HG03520 (cell line): ENCODE measurements at regions not wholly inside any gene's neighbourhood (a gene's known extent, or its start where the extent isn't known, plus 50 kb on each side); places are given as distances from the start of the nearest gene placed in this dataset.
"Not testable (repeated sequence)": the region's sequence is repeated elsewhere in the genome, so short reads cannot be mapped to it uniquely, and the experiment has no call there.

ENCODE experiments used
- ATAC-seq: cut with Tn5 transposase; IDR thresholded peaks from one replicate; pipeline ENCODE4 v1.9.1; 2021; ENCODE audit warnings: mild to moderate bottlenecking, moderate library complexity; ENCODE audit not compliant: unreplicated experiment

DNA sequence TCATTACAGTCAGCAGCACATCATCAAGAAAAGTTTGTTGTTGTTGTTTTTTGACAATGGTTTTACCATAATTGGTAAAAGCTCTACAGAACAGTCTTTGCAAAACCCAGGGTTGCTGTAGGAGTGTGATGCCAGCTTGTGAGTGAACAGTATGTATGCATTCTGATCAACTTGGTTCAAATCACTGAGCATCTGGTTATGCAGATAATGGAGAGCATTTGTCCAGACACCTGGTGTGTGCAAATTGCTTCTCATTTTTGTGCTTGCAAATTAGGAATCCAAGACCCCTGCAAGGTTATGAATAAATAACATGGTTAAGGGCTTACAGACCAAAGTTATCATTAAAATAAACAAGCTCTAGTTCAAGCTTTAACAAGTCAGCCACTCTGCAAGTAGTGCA, 448.7 kb upstream of the ACTBL2 start:
- no peak for ATAC-seq

DNA sequence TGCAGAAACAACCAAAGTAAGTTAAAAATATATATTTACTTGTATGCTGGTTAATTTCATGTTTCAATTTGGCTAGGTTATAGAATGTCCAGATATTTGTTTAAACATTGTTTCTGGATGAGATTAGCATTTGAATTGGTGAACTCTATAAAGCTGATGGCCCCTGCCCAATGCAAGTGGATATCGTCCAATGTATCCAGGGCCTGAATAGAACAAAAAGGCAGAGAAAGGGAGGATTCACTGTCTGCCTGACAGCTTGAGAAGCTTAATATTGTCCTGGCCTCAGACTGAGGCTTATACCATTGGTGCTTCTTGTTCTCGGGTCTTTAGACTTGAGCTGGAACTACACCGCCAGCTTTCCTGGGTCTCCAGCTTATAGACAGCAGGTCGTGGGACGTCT, 446.7 kb upstream of the ACTBL2 start:
- ATAC-seq, result no peak

DNA sequence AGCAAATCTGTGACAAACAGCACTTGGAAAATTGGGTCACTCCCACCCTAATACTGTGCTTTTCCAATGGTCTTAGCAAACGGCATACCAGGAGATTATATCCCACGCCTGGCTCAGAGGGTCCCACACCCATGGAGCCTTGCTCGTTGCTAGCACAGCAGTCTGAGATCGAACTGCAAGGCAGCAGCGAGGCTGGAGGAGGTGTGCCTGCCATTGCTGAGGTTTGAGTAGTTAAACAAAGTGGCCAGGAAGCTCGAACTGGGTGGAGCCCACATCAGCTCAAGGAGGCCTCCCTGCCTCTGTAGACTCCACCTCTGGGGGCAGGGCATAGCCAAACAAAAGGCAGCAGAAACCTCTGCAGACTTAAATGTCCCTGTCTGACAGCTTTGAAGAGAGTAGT, 440.5 kb upstream of the ACTBL2 start:
- ATAC-seq, result not testable (repeated sequence)

DNA sequence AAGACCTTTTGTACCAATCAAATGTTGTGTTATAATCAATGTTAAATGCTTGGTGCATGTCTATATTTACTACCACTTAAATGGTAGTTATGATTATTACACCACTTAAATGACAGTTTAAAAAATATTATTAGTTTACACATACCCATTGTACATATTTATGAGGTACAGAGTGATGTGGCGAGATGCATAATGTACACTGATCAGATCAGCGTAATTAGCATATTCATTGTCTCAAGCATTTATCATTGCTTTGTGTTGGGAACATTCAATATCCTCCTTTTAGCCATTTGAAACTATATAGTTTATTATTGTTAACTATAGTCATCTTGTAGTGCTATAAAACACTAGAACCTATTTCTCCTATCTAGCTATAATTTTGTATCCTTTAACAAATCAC, 434.4 kb upstream of the ACTBL2 start:
- no peak for ATAC-seq

DNA sequence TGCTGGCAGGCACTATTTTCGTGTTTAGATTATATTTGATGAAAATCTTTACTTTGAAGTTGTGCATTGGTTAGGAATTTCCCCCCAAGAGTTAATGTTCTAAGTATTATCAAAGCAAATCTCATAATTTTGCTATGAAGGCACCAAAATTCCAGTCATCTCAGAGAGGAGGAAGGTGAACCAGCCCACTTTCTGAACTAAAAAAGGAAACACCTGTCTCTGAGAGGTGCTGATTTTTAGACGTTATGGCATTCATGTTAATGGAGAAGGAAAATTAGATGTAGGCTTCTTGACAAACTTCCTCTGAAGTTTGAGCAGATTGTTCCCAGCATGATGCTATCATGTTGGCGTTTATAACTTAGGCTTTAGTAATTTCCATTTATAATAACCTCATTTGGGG, 432.9 kb upstream of the ACTBL2 start:
- no peak for ATAC-seq

DNA sequence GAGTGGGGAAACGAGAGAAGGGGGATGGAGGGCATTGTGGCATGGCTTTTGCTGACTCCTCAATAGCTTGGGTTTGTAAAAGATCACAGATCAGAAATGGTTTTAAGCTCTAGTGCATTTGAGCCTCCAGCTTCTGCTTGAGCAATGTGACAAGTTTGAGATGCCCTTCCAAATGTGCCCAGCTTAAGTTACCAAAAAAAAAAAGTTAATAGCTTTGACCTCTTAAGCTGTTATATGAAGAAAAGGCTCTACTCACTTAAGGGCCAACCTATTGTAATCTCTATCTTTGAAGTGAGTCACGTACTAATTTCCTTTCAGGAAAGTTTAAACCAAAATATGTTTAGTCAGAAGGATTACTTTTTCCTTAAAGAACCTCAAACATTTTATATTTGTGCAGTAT, 428.8 kb upstream of the ACTBL2 start:
- ATAC-seq, result no peak

DNA sequence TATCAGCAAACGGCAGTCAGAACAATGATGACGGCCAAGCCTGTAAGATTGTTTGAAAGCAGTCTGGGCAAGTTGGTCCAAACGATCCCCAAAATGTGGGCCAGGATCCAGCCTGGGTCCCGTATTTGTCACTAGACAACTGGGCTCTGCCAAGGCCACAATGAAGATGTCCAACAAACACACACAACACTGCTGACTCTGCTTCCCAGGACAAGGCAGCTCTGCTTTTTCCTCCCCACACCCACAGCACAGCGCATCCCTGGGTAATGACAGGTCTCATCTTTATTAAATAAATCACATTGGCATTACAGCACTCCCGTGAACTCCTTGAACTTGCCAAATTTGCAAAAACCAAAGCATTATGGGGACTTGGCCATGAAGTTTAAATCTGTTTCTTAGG, 424.1 kb upstream of the ACTBL2 start:
- ATAC-seq, result no peak

DNA sequence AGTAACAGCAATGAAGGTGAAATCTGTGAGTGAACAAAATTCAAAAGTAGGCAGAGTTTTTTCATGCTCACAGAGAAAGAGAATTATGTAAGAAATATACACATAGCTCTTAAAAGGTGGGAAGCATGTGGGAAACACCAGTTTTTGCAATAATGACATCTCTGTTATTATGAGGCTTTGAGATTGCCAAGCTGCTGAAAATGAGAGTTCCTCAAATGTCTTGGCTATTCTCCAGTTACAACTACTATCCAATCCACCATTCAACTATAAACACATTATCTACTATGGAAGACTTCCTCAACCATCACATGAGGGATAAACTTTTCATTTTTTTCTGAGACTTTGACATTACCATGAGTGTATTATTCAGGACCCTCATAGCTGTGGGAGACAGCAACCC, 420.8 kb upstream of the ACTBL2 start:
- no peak for ATAC-seq

DNA sequence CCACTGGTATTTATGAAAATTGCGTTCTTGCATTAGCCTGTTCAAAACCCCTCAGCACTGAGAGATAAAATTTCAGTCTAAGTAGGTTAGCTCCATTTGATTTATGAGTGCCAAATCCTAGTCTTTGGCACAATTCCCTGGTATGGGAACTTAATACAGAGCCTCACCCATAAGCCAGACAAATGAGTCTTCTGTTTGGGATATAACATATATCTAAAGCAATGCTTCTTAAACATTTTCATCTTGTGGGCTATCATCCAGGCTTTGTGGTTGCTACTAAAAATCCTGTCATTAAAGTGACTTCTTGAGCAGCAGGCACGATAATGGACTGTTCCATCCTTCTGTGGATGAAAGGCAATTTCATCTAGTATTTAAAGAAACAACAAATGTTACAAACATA, 419.5 kb upstream of the ACTBL2 start:
- ATAC-seq, result no peak

DNA sequence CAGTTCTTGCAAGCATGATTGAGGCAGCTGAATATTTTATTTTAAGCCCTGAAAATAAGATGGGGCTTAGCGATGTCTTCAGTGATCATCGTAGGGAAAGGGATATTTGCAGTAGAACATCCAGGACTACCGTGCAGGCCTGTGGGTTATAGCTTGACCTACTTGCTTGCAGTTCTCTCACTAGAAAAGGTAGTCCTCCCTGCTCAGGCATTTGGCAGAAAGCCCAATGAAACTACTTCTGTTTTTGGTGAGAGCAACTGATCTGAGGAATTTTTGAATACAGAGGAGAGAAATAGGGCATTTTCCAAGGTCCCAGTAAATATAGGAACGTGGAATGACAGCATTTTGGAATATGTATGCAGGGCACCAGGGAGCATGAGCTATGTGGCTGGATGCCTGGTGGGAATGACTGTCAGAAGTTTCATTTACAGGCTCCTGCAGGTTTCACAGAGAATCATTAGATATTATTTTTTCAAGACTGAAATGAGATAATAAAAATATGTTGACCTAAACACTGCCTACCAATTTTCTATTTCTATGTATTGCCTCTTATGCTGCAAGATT, 417.9 kb upstream of the ACTBL2 start:
- ATAC-seq, result no peak

DNA sequence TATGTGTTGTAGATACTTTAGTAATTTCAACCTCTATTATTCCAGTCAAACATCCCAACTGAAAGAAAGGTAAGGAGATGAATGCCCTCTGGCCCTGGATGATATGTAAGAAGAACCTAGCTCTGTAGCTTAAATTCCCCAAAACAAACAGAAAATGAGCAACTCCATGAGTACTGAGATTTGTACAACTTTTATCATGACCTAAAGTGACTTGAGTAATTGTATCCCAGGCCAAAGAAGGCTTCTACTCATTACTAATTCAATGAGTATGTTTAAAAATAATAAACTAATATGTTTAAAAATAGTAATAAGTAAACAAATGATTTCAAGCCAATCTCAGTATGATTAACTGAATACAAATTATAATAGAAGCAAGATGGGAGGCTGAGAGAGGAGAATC, 414.0 kb upstream of the ACTBL2 start:
- ATAC-seq, result no peak

DNA sequence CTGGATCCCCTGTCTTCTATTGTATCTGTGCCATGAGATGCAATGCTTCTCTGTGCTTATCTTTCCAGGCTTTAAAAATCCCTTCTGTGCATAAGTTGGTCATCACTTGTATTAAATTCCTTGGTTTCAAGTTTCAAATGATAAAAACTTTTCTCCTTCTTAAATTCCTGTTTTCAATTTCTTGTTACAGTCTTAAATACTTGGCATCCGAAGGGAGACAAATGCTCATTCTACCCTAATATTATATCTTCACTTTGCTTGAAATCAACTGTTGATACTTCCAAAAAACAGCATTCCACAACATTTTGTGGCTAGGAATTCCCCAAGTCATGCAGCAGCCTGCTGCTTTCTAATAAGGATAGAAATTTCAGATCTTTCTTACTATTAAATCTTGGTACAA, 413.2 kb upstream of the ACTBL2 start:
- no peak for ATAC-seq

DNA sequence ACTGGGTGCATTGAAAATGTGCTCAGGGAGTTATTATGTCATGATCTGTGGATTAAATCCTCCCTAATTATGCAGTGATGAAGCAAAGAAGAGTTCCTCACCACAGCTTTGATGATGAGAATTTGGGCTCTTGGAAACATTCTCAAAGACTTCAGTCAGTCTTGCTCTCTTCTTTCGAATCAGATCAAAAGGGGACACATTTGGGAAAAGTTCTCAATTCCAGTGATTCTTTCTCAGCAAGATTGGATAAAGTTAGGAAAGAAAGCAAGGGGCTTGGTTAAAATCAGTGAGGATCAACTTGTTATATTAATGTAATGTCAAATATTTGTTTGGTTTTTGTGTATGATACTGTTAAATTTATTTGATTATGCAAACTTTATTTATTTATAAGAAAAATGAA, 411.3 kb upstream of the ACTBL2 start:
- ATAC-seq, result no peak

DNA sequence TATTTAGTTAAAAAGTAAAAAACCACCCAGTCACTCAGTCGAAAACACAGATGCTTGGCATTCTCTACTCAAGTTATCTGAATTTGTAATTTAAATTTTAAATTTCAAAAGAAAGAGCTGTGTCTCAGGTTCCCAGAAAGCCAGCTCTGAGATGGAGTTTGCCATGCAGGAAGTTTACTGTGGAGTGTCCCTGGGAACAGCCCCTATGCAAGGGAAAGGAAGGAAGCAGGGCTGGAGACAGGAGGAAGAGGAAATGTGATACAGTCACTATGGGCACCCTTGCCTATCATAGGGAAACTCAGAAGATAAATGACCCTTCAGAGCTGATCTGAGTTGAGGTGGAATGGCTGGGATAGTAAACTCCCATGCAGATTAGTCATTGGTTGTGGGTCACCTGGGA, 408.8 kb upstream of the ACTBL2 start:
- ATAC-seq, result no peak

DNA sequence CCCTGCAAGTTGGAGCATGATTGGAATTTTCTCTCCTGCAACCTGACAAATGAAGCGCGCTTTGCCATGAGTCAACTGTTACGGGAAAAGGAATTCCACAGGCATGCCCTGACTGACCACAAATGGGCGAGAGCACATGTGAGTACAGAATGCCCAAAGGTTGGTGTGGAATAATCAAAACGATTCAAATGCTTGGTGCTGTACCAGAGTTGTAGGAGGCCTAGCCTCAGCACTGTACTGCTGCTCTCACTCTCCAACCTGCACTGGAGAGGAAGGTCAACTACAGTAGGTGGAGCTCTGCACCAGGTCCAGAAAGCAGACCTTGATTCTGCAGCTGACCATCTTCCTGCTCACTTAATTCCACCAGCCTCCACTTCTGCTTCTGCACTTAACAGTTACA, 406.9 kb upstream of the ACTBL2 start:
- ATAC-seq, result no peak

DNA sequence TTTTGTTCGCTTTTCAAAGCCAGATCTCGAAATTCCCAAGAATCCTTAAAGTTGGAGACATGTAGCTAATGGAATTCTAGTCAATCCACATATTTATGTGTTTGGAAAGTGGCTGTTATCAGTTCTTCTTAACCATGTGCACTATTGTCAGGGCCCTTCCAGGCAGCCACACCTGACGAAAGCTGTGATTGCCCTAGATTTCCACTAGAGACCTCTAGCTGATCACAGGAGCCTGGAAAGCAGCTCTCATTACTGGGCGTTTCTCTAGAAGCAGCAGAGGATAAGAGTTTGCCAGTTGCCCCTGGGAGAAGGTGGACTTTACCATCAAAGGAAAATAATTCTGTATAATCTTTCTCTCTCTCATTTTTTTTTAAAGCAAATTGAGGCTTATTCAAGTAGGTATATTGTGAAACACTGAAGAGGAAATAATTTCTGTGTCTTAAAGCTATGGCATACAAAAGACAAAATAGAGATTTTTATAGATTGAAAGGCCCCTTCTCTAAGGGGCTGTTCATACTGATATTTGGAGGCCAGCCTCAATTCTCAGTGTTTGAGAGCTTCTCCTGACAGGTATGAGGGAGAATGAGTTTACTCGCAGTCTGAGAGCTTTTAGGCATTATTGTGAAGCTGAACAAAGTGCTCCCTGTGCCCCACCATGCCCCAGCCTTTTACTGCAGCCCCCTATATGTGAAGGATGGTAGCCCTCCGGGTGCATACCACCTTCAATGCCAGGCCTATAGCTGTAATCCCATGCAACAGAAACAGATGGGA, 405.4 kb upstream of the ACTBL2 start:
- ATAC-seq, result no peak

DNA sequence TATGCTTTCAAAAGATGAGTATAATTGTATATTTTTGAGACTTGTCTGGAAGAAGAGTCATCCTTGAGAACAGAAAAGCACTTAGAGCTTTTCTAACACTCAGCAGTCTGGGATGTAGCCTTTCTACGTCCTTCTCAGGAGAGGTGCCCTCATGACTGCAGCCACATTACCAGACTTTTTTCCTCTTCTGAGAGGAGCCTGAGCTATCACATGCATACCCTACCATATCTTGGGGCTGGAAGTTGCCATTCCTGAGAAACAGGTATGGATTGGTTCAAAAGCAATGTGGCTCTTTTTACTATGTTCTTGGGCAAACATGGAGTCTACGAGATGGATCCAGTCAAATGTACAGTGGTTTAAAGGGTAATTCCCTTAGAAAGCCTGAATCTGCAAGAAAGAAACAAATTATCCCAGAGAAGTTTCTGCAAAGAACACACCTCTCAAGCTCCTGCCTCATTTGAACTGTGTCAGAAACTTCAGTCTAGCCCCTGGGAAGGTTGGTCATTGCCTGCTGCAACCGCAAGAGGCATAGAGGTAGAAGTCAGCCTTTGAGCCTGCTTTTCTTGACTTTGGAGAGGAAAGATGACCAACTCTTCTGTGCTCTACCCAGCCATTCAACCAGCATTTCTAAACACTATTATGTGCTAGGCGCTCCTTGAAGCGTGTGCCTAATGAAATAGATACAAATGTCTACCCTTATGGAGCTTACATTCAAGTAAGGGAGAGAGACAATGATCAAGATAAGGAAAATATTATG, 401.9 kb upstream of the ACTBL2 start:
- ATAC-seq, result no peak

DNA sequence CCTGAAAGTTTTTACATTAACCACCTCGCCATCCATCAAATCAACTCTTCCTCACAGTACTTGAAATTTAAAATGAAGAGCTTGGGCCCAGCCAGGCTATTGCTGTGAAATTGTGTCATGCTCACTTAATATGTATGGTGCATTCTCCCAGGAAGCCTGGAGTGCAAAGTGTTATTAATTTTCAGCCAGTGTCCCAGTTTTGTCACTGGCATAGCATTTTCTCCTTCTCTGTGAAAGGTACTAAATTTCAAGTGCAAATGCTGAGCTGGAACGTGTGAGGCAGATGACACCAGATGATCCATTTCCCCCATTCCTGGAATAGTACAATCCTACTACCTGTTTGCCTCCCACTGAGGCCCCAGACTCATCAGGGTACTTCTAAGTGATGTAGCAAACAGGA, 397.6 kb upstream of the ACTBL2 start:
- no peak for ATAC-seq

DNA sequence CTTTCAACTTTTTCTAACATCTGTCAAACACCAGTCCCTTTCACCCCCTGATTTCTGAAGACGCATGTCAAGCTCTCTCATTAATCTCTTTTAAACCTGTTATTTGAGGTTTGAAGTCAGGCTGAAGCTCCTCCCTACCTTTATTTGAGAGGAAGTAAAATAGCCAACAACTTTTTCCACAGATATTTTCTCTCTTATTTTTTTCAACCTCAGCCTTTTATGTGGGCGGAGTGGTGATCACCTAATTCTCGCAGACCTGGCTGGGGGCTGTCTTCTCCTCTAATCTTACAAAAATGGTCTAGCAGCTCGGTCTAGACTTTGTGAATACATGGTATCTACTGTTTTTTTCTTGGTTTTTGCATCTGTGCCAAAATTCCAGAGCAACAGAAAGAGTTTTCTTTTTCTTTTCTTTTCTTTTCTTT, 395.7 kb upstream of the ACTBL2 start:
- ATAC-seq, result no peak

DNA sequence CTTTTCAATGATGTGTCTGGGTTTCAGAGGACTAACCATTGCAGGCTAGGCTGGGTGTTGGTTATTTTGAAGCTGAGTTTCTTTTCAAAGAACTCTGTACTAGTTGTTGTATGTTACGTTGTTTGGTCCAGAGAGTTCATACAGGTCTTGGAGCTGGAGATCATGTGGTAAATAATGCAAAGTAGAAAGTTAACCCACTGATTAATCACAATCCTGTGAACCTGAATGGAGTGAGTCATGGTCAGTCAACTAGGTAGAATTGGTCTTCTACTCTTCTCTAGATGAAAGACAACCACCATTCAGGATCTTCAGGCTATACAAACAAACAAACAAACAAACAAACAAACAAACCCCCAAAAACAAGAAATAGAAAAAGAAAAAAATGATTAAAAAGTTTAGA, 388.9 kb upstream of the ACTBL2 start:
- ATAC-seq, result no peak

DNA sequence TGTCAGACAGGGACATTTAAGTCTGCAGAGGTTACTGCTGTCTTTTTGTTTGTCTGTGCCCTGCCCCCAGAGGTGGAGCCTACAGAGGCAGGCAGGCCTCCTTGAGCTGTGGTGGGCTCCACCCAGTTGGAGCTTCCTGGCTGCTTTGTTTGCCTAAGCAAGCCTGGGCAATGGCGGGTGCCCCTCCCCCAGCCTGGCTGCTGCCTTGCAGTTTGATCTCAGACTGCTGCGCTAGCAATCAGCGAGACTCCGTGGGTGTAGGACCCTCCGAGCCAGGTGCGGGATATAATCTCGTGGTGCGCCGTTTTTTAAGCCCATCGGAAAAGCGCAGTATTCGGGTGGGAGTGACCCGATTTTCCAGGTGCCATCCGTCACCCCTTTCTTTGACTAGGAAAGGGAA, 387.7 kb upstream of the ACTBL2 start:
- not testable (repeated sequence) for ATAC-seq

DNA sequence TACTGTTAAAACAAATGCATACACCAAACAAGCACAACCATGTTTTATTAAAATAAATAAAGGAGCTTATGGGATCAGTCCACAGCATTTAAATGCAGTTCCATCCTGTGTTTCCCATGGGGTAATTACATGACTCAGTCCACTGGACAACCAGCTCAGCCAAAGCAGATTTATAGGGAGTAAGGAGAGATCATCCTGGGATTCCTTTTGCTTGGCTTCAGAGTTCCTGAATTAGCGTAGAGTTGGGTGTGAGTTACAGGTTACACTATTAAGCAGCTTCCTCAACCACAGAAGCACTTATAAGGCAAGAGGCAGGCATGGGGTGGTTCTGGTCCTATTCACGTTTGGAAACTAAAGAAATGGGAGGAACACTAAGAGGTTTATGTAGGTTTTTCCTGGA, 381.1 kb upstream of the ACTBL2 start:
- no peak for ATAC-seq
